ENCODE measurements at regions not wholly inside any gene's neighbourhood (a gene's known extent, or its start where the extent isn't known, plus 50 kb on each side); places are given as distances from the start of the nearest gene placed in this dataset.

DNA sequence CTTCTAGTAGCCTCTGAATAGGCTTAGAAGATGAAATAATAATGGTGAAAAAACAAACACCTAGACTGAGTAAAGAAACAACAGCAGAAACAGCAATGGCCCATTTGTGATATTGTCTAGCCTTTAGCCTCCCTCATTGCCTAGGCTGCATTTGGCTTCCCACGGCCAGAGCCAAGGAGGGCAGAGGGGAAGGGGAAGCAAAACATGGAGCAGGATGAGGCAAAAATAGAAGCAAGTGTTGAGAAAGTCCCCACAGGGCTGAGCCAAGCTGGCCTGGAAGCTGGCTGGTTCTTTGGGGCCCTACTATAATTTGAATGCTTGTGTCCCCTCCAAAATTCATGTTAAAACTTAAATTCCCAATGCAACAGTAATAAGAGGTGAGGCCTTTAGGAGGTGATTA lies 60.2 kb upstream of the KSR1 start:
- ATAC-seq (no peak), DNase-seq (no peak)
- Histone ChIP-seq H3K4me3 (no peak overlapping the region), H3K4me1 (peaks cover 0 to 24% (median 0%) of the 10 kb centered on the region in 9 donors), H3K27ac (no peak overlapping the region), H3K27me3 (no peaks in the 10 kb centered on the region), H3K9me3 (peaks cover 0 to 6% (median 0%) of the 10 kb centered on the region in 11 donors), H3K36me3 (no peaks in the 10 kb centered on the region)
- intact Hi-C loops (cut with DNase I) = loop anchor here in 3 of 10 donors (5.0 to 10.0 kb wide), 3 partner anchors 39 to 171 kb away; no protein-coding TSS in a partner anchor
- TF ChIP-seq, protein P1, sequence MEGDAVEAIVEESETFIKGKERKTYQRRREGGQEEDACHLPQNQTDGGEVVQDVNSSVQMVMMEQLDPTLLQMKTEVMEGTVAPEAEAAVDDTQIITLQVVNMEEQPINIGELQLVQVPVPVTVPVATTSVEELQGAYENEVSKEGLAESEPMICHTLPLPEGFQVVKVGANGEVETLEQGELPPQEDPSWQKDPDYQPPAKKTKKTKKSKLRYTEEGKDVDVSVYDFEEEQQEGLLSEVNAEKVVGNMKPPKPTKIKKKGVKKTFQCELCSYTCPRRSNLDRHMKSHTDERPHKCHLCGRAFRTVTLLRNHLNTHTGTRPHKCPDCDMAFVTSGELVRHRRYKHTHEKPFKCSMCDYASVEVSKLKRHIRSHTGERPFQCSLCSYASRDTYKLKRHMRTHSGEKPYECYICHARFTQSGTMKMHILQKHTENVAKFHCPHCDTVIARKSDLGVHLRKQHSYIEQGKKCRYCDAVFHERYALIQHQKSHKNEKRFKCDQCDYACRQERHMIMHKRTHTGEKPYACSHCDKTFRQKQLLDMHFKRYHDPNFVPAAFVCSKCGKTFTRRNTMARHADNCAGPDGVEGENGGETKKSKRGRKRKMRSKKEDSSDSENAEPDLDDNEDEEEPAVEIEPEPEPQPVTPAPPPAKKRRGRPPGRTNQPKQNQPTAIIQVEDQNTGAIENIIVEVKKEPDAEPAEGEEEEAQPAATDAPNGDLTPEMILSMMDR (IDR thresholded peaks at IDR 0.05) = no peak
- WGBS, 2 donors = 54 to 77% methylated on average over 1 of the region's 1 CpG

DNA sequence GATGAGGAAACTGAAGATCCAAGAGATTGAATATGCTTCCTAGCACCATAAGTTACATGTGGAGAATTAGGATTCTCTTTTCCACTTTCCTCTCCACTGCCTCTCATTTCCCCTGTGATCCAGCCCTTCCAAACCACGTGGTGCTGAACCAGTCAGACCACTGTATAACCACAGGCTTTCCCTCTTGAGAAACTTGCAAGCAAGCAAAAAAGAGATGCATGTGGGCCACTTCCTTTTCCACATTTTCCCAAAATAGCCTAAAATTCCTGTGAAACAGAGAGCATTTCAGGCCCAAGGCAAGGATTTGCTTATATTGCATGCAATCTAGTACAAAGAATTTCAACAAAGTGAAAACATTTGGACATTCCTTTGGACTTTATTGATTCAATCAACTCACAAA lies 59.3 kb upstream of the KSR1 start:
- DNase-seq = no peak
- H3K27ac ChIP-seq = peak overlapping the region in 1 of 10 donors; percentile 1
- no peaks in the 10 kb centered on the region for H3K36me3 ChIP-seq
- intact Hi-C loops (cut with DNase I) = loop anchor here in 3 of 10 donors (5.0 to 10.0 kb wide), 3 partner anchors 40 to 172 kb away; no protein-coding TSS in a partner anchor
- 22 to 26% methylated on average over 1 of the region's 1 CpG for WGBS, 2 donors
- peak in 6 of 8 donors; percentile 44 to 61 (median 49) for ATAC-seq
- H3K9me3 ChIP-seq = peaks cover 0 to 6% (median 0%) of the 10 kb centered on the region in 11 donors
- TF ChIP-seq, protein P1 (IDR thresholded peaks at IDR 0.05) = no peak
- no peak overlapping the region for H3K4me3 ChIP-seq
- H3K4me1 ChIP-seq = peaks cover 0 to 24% (median 0%) of the 10 kb centered on the region in 9 donors
- no peaks in the 10 kb centered on the region for H3K27me3 ChIP-seq

GRCh38 chr17:27398691-27399090 lies 57.6 kb upstream of the KSR1 start:
- no peak for DNase-seq
- intact Hi-C loops (cut with DNase I) = loop anchor here in 3 of 10 donors (5.0 to 10.0 kb wide), 3 partner anchors 41 to 174 kb away; no protein-coding TSS in a partner anchor

DNA sequence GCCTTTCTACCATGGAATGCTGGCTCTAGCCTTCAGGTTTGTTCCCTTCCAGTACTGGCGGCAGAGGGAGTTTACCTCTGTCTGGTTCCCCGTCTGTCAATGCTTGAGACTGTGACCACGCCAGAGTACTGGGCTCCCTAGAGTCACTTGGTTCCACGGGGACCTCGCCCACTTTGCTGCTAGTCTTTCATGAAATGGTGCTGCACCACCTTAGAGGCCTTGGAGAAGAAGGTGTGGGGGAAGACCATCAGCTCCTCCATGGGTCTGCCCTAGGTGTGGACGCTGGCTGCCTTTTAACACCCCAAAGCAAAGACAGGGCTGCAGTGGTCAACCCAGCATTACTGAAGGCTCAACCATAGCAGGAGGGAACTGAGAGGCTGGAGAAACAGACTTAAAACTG lies 55.3 kb upstream of the KSR1 start:
- TF ChIP-seq, protein P1 (IDR thresholded peaks at IDR 0.05) = no peak
- intact Hi-C loops (cut with DNase I) = no loop called here
- Histone ChIP-seq H3K4me1 (peaks cover 0 to 23% (median 0%) of the 10 kb centered on the region in 9 donors), H3K9me3 (no peaks in the 10 kb centered on the region), H3K27me3 (no peaks in the 10 kb centered on the region), H3K36me3 (no peaks in the 10 kb centered on the region), H3K4me3 (no peak overlapping the region), H3K27ac (no peak overlapping the region)
- 96 to 97% methylated on average over 6 of the region's 6 CpGs for WGBS, 2 donors
- ATAC-seq = no peak
- no peak for DNase-seq

More at GRCh38 chr17:27398691-27399090, 57.6 kb upstream of the KSR1 start:
- no peak overlapping the region for H3K27ac ChIP-seq
- TF ChIP-seq, protein P1 (IDR thresholded peaks at IDR 0.05) = no peak
- WGBS, 2 donors = 64 to 72% methylated on average over 2 of the region's 2 CpGs
- peaks cover 0 to 6% (median 0%) of the 10 kb centered on the region in 11 donors for H3K9me3 ChIP-seq
- peaks cover 0 to 24% (median 0%) of the 10 kb centered on the region in 9 donors for H3K4me1 ChIP-seq
- ATAC-seq = no peak
- no peaks in the 10 kb centered on the region for H3K36me3 ChIP-seq
- no peaks in the 10 kb centered on the region for H3K27me3 ChIP-seq
- H3K4me3 ChIP-seq = no peak overlapping the region
